ENCODE measurements at regions not wholly inside any gene's neighbourhood (a gene's known extent, or its start where the extent isn't known, plus 50 kb on each side); places are given as distances from the start of the nearest gene placed in this dataset.

DNA sequence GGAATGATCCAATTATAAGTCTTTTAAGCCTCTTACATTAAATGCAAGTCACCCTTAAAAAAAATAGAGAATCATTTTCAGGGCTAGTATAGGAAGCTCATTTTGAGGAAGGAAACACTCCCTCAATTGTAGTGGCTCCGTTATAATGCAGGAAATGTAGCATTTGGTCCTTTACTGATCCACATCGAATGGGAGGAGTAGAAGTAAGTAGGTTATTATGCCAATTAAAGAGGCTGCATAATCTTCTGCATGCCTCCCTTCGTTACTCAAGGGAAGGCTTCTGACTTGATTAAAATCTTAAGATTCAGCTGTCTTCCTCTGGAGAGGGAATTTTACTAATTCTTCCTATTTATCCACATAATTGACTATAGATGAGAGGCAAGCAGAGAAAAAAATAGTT is 579.2 kb upstream of the COX7C start:
- H3K36me3 ChIP-seq (ENCODE audit: control insufficient read depth, insufficient read depth, low read length, severe bottlenecking), result no peaks in the 10 kb centered on the region
- no peaks in the 10 kb centered on the region for H3K9me3 ChIP-seq (ENCODE audit: control insufficient read depth, low read length)
- DNase-seq (ENCODE audit: low read depth), result no peak
- H3K27me3 ChIP-seq (replicated peaks; ENCODE audit: control insufficient read depth, insufficient read depth, low read length), result no peaks in the 10 kb centered on the region
- H3K9ac ChIP-seq (ENCODE audit: low read length), result no peak overlapping the region
- H3K4me1 ChIP-seq (ENCODE audit: control insufficient read depth, insufficient read depth, low read length), result no peaks in the 10 kb centered on the region
- no peak overlapping the region for H3K4me3 ChIP-seq (ENCODE audit: low read length)

DNA sequence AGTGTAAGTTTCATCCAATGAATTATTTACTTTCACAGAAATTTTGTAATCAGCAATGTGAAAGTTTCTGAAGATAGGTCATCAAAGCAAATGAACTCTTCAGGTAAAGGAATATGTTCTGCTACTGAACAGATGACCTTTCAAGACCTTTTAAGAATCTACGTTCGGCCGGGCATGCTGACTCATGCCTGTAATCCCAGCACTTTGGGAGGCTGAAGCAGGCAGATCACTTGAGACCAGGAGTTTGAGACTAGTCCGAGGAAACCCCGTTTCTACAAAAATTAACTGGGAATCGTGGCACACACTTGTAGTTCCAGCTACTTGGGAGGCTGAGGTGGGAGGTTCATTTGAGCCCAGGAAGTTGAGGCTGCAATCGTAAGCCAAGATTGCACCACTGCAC is 578.4 kb upstream of the COX7C start:
- no peak overlapping the region for H3K9ac ChIP-seq (ENCODE audit: low read length)
- no peak for DNase-seq (ENCODE audit: low read depth)
- H3K36me3 ChIP-seq (ENCODE audit: control insufficient read depth, insufficient read depth, low read length, severe bottlenecking), result no peaks in the 10 kb centered on the region
- no peak overlapping the region for H3K4me3 ChIP-seq (ENCODE audit: low read length)
- no peaks in the 10 kb centered on the region for H3K9me3 ChIP-seq (ENCODE audit: control insufficient read depth, low read length)
- H3K4me1 ChIP-seq (ENCODE audit: control insufficient read depth, insufficient read depth, low read length), result no peaks in the 10 kb centered on the region
- H3K27me3 ChIP-seq (replicated peaks; ENCODE audit: control insufficient read depth, insufficient read depth, low read length), result no peaks in the 10 kb centered on the region

DNA sequence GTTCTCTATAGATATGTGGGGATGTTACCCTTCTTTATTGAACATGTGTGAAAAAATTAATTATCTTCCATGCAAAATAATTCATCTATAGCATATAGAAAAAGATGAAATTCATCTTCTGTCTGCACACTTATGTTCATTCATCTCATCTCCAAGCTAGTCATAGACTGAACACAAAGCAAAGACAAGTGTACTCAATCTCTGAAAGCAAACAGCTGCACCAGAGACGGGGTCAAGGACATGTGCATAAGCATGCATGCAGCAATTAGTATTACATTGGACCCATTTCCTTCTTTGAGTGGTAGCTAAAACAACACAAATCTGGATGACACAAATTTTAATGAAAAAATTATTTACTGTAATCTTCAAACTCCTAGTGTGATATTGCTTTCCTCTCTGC is 547.0 kb upstream of the COX7C start:
- Histone ChIP-seq H3K27me3 (replicated peaks; ENCODE audit: control insufficient read depth, insufficient read depth, low read length) (no peaks in the 10 kb centered on the region), H3K9ac (ENCODE audit: low read length) (no peak overlapping the region), H3K9me3 (ENCODE audit: control insufficient read depth, low read length) (no peaks in the 10 kb centered on the region), H3K4me1 (ENCODE audit: control insufficient read depth, insufficient read depth, low read length) (no peaks in the 10 kb centered on the region), H3K4me3 (ENCODE audit: low read length) (no peak overlapping the region), H3K36me3 (ENCODE audit: control insufficient read depth, insufficient read depth, low read length, severe bottlenecking) (no peaks in the 10 kb centered on the region)
- no peak for DNase-seq (ENCODE audit: low read depth)

DNA sequence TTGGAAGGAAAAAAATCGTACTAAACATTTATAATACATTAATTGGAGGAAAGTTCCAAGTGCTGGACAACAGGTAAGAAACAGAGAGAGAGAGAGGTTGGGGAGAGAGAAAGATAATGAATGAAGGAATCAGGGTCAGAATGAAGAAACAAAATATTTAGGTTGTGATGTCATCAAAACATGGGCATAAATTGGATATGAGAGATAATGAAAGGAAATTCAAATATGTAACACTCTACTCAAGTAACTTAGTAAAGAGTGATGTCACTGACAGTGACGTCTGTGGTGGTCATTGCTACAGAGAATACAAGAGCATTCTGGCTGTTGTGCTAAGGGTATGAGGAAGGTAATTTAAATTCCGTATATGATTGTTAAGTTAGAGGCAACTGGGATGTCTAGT is 543.4 kb upstream of the COX7C start:
- H3K4me3 ChIP-seq (ENCODE audit: low read length), result no peak overlapping the region
- no peak for DNase-seq (ENCODE audit: low read depth)
- H3K36me3 ChIP-seq (ENCODE audit: control insufficient read depth, insufficient read depth, low read length, severe bottlenecking), result no peaks in the 10 kb centered on the region
- no peak overlapping the region for H3K9ac ChIP-seq (ENCODE audit: low read length)
- H3K4me1 ChIP-seq (ENCODE audit: control insufficient read depth, insufficient read depth, low read length), result no peaks in the 10 kb centered on the region
- no peaks in the 10 kb centered on the region for H3K27me3 ChIP-seq (replicated peaks; ENCODE audit: control insufficient read depth, insufficient read depth, low read length)
- no peaks in the 10 kb centered on the region for H3K9me3 ChIP-seq (ENCODE audit: control insufficient read depth, low read length)

DNA sequence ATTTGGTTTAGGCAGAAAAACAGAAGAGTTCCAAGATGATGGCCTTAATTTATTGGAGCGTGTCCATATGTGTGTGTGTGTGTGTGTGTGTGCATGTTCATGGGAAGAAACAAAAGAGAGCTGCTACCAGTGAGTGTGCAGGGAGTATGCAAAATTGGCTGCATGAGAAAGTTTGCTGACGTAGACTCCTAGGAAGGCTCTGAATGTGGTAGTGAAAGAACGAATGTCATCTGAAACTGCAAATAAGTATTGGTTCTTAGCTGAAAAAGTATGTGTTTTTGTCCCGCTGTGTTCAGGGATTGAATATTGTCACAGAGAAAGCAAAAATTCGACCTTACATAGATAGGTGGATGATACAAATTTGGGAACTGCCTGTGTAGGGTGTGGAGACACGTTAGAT is 542.6 kb upstream of the COX7C start:
- H3K9ac ChIP-seq (ENCODE audit: low read length), result no peak overlapping the region
- H3K36me3 ChIP-seq (ENCODE audit: control insufficient read depth, insufficient read depth, low read length, severe bottlenecking), result no peaks in the 10 kb centered on the region
- H3K27me3 ChIP-seq (replicated peaks; ENCODE audit: control insufficient read depth, insufficient read depth, low read length), result no peaks in the 10 kb centered on the region
- DNase-seq (ENCODE audit: low read depth), result no peak
- no peaks in the 10 kb centered on the region for H3K9me3 ChIP-seq (ENCODE audit: control insufficient read depth, low read length)
- no peak overlapping the region for H3K4me3 ChIP-seq (ENCODE audit: low read length)
- H3K4me1 ChIP-seq (ENCODE audit: control insufficient read depth, insufficient read depth, low read length), result no peaks in the 10 kb centered on the region

DNA sequence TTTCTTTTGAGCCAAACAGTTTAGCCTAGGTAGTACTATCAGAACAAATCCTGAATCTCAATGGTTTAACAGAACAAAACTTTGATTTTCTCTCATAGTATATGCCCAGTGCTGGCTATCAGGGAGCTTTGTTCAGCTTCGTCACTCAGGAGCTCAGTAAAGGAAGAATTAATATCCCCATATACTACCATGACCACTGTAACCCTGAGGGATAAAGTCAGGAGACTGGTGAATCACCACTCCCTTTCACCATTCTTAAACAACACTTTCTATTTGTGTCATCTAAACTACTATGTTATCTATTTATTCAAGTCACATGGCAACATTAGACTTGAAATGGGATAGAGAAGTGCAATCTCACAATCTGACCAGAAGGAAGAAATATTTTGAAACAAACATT is 522.6 kb upstream of the COX7C start:
- Histone ChIP-seq H3K4me3 (ENCODE audit: low read length) (no peak overlapping the region), H3K4me1 (ENCODE audit: control insufficient read depth, insufficient read depth, low read length) (no peaks in the 10 kb centered on the region), H3K36me3 (ENCODE audit: control insufficient read depth, insufficient read depth, low read length, severe bottlenecking) (no peaks in the 10 kb centered on the region), H3K27me3 (replicated peaks; ENCODE audit: control insufficient read depth, insufficient read depth, low read length) (no peaks in the 10 kb centered on the region), H3K9ac (ENCODE audit: low read length) (no peak overlapping the region), H3K9me3 (ENCODE audit: control insufficient read depth, low read length) (no peaks in the 10 kb centered on the region)
- DNase-seq (ENCODE audit: low read depth), result no peak

DNA sequence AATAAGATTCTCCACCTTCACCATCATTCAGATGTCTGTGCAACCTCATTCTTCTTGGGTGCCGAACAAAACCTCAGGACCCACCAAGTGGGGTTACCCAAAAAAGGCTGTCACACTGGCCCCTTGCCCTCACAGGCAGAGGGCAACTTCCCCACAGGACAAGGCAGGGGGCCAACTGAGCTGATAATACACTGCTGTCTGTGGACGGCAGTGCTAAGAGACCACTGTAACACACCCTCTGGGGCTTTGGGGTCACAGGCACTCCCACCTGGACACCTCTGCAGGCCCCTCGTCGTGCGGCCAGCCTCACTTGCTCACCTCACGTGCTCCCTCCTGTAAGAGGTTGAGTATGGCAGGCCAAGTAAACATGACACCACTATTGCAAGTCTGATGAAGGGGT is 515.8 kb upstream of the COX7C start:
- H3K9me3 ChIP-seq (ENCODE audit: control insufficient read depth, low read length), result no peaks in the 10 kb centered on the region
- no peak for DNase-seq (ENCODE audit: low read depth)
- H3K4me1 ChIP-seq (ENCODE audit: control insufficient read depth, insufficient read depth, low read length), result no peaks in the 10 kb centered on the region
- H3K4me3 ChIP-seq (ENCODE audit: low read length), result no peak overlapping the region
- H3K27me3 ChIP-seq (replicated peaks; ENCODE audit: control insufficient read depth, insufficient read depth, low read length), result no peaks in the 10 kb centered on the region
- no peak overlapping the region for H3K9ac ChIP-seq (ENCODE audit: low read length)
- no peaks in the 10 kb centered on the region for H3K36me3 ChIP-seq (ENCODE audit: control insufficient read depth, insufficient read depth, low read length, severe bottlenecking)

DNA sequence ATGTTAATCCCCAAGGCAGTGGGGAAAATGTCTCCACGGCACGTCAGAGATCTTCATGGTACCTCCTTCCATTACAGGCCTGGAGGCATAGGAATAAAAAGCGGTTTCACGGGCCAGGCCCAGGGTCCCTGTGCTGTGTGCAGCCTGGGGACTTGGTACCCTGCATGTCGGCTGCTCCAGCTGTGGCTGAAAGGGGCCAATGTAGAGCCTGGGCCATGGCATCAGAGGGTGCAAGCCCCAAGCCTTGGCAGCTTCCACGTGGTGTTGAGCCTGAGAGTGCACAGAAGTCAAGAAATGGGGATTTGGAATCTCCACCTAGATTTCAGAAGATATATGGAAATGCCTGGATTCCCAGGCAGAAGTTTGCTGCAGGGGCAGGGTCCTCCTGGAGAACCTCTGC is 508.9 kb upstream of the COX7C start:
- Histone ChIP-seq H3K36me3 (ENCODE audit: control insufficient read depth, insufficient read depth, low read length, severe bottlenecking) (no peaks in the 10 kb centered on the region), H3K4me3 (ENCODE audit: low read length) (no peak overlapping the region), H3K9ac (ENCODE audit: low read length) (no peak overlapping the region), H3K4me1 (ENCODE audit: control insufficient read depth, insufficient read depth, low read length) (no peaks in the 10 kb centered on the region), H3K27me3 (replicated peaks; ENCODE audit: control insufficient read depth, insufficient read depth, low read length) (no peaks in the 10 kb centered on the region), H3K9me3 (ENCODE audit: control insufficient read depth, low read length) (no peaks in the 10 kb centered on the region)
- no peak for DNase-seq (ENCODE audit: low read depth)

DNA sequence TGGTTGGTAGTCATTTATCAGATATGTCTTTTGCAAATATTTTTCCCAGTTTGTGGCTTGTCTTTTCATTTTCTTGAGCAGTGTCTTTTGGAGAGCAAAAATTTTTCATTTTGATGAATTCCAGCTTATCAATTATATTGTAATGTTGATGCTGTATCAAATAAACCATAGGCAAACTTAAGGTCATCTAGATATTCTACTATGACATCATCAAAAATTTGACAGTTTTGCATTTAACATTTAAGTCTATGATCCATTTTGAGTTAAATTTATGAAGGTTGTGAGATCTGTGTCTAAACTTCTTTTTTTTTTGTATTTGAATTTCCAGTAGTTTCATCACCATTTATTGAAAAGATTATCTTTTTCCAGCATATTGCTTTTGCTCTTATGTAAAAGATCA is 505.5 kb upstream of the COX7C start:
- DNase-seq (ENCODE audit: low read depth), result no peak
- no peaks in the 10 kb centered on the region for H3K36me3 ChIP-seq (ENCODE audit: control insufficient read depth, insufficient read depth, low read length, severe bottlenecking)
- no peak overlapping the region for H3K4me3 ChIP-seq (ENCODE audit: low read length)
- no peak overlapping the region for H3K9ac ChIP-seq (ENCODE audit: low read length)
- H3K9me3 ChIP-seq (ENCODE audit: control insufficient read depth, low read length), result no peaks in the 10 kb centered on the region
- no peaks in the 10 kb centered on the region for H3K4me1 ChIP-seq (ENCODE audit: control insufficient read depth, insufficient read depth, low read length)
- H3K27me3 ChIP-seq (replicated peaks; ENCODE audit: control insufficient read depth, insufficient read depth, low read length), result no peaks in the 10 kb centered on the region

DNA sequence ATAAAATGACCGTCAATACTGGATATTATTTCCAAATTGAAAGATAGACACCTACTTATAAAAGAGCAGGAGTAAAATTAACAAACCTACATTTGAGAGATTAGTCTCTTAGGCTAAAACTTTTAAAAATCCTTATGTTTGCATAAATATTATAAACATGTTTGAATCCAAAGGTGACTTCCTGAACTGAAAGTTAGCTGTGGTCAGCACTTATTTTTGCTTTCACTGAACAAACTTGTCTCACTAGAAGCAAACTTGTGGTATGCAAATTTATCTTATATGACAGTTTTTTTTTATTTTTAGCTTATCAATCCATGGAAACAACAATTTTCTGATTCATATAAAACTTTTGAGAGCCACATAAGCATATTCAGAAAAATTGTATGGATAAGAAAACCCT is 502.6 kb upstream of the COX7C start:
- no peak overlapping the region for H3K9ac ChIP-seq (ENCODE audit: low read length)
- no peak for DNase-seq (ENCODE audit: low read depth)
- H3K27me3 ChIP-seq (replicated peaks; ENCODE audit: control insufficient read depth, insufficient read depth, low read length), result no peaks in the 10 kb centered on the region
- H3K36me3 ChIP-seq (ENCODE audit: control insufficient read depth, insufficient read depth, low read length, severe bottlenecking), result no peaks in the 10 kb centered on the region
- no peak overlapping the region for H3K4me3 ChIP-seq (ENCODE audit: low read length)
- no peaks in the 10 kb centered on the region for H3K9me3 ChIP-seq (ENCODE audit: control insufficient read depth, low read length)
- no peaks in the 10 kb centered on the region for H3K4me1 ChIP-seq (ENCODE audit: control insufficient read depth, insufficient read depth, low read length)

DNA sequence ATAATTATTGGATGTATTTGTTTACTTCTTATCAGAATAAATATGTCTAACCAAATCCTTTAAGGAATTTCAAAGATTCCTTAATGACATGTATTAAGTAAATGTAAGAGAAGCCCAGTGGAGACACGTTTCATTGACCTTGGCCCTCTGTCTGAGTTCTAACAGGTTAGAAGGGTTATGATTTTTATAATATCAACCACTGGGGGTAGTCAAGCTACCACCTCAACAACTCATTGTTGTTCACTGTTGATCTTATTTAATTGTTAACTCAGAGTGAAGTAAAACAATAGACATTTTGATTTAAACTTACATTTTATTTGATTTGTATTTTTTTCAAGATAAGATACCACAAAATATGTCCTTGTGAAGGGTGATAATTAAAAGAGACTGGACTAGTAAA is 499.2 kb upstream of the COX7C start:
- Histone ChIP-seq H3K4me1 (ENCODE audit: control insufficient read depth, insufficient read depth, low read length) (no peaks in the 10 kb centered on the region), H3K36me3 (ENCODE audit: control insufficient read depth, insufficient read depth, low read length, severe bottlenecking) (no peaks in the 10 kb centered on the region), H3K9me3 (ENCODE audit: control insufficient read depth, low read length) (no peaks in the 10 kb centered on the region), H3K27me3 (replicated peaks; ENCODE audit: control insufficient read depth, insufficient read depth, low read length) (no peaks in the 10 kb centered on the region), H3K4me3 (ENCODE audit: low read length) (no peak overlapping the region), H3K9ac (ENCODE audit: low read length) (no peak overlapping the region)
- DNase-seq (ENCODE audit: low read depth), result no peak

DNA sequence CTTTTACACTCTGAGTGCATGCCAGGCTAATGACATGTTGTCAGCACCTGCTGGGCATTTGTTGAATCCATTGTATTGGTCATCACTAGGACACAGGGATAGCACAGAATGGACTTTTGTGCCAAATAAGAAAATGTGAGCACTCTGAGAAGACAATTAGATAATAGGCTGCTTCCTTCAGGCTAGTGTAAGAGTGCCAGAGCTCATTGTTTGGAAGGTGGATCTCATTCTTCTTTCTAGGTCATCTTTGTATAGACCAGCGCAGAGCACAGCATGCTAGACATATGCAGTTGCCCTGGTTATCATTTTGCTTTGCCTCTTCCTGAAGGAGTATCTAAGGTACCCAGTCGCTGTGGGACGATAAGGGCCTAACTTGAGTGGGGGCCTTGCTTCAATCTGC is 493.4 kb upstream of the COX7C start:
- H3K4me1 ChIP-seq (ENCODE audit: control insufficient read depth, insufficient read depth, low read length), result no peaks in the 10 kb centered on the region
- no peaks in the 10 kb centered on the region for H3K9me3 ChIP-seq (ENCODE audit: control insufficient read depth, low read length)
- no peak overlapping the region for H3K9ac ChIP-seq (ENCODE audit: low read length)
- no peak overlapping the region for H3K4me3 ChIP-seq (ENCODE audit: low read length)
- H3K36me3 ChIP-seq (ENCODE audit: control insufficient read depth, insufficient read depth, low read length, severe bottlenecking), result no peaks in the 10 kb centered on the region
- no peaks in the 10 kb centered on the region for H3K27me3 ChIP-seq (replicated peaks; ENCODE audit: control insufficient read depth, insufficient read depth, low read length)
- no peak for DNase-seq (ENCODE audit: low read depth)

Measured in adipocyte (in vitro differentiated cells).